PC-3 (cell line): ENCODE measurements at regions not wholly inside any gene's neighbourhood (a gene's known extent, or its start where the extent isn't known, plus 50 kb on each side); places are given as distances from the start of the nearest gene placed in this dataset.
A peak's percentile ranks its signal among the peaks of the same experiment; 100 is the strongest.

ENCODE experiments used
- ATAC-seq: fragments of 200-7000 bp; cut with Tn5 transposase; 2 replicates; pipeline ENCODE4 v1.9.1; 2020; ENCODE audit warnings: mild to moderate bottlenecking, moderate library complexity
- BruUV-seq: library from RNA; stranded (reverse); fragments of 400-500 nt; replicated peaks from 2 replicates; lab custom pipeline; 2021; lab: Mats Ljungman, UMichigan
- CTCF ChIA-PET: fragments of 300-600 bp; sonication (Branson Sonifier 250); formaldehyde crosslinking; loops from one replicate; lab custom pipeline; 2022; ENCODE audit warnings: antibody characterized with exemption; lab: Charles Lee
- POLR2A ChIA-PET: fragments of 300-600 bp; sonication (Branson Sonifier 250); formaldehyde crosslinking; loops from one replicate; lab custom pipeline; 2022; ENCODE audit warnings: antibody characterized with exemption; ENCODE audit not compliant: unreplicated experiment; lab: Charles Lee
- DNase-seq: peaks from one replicate; pipeline ENCODE4 v3.0.0-alpha.2; 2015
- H2AFZ ChIP-seq: fragments of 300-600 bp; sonication (generic); 2 replicates; pipeline ENCODE4 v1.6.0; 2016; ENCODE audit warnings: antibody characterized with exemption, low read length
- H3F3A ChIP-seq: fragments of 300-600 bp; sonication (generic); one replicate; pipeline ENCODE4 v1.6.0; 2017; ENCODE audit warnings: antibody characterized with exemption, low read length, control low read depth, mild to moderate bottlenecking; ENCODE audit not compliant: unreplicated experiment
- H3K27ac ChIP-seq: fragments of 300-600 bp; sonication (generic); 2 replicates; pipeline ENCODE4 v1.5.1; 2016; ENCODE audit warnings: mild to moderate bottlenecking, low read length
- H3K27me3 ChIP-seq: fragments of 300-600 bp; sonication (generic); 2 replicates; pipeline ENCODE4 v1.6.1; 2016; ENCODE audit warnings: low read length, mixed read lengths
- H3K36me3 ChIP-seq: fragments of 300-600 bp; sonication (generic); 2 replicates; pipeline ENCODE4 v1.6.1; 2016; ENCODE audit warnings: low read depth, mixed run types, low read length, mixed read lengths
- H3K4me1 ChIP-seq: fragments of 300-600 bp; sonication (generic); 2 replicates; pipeline ENCODE4 v1.5.1; 2016; ENCODE audit warnings: low read length; ENCODE audit not compliant: insufficient read depth
- H3K4me2 ChIP-seq: fragments of 300-600 bp; sonication (generic); 2 replicates; pipeline ENCODE4 v1.6.0; 2016; ENCODE audit warnings: low read length
- H3K4me3 ChIP-seq: fragments of 300-600 bp; sonication (generic); 2 replicates; pipeline ENCODE4 v1.5.1; 2016; ENCODE audit warnings: mild to moderate bottlenecking, low read length, mixed read lengths
- H3K79me2 ChIP-seq: fragments of 300-600 bp; sonication (generic); 2 replicates; pipeline ENCODE4 v1.6.1; 2017; ENCODE audit warnings: low read length, mixed read lengths
- H3K9ac ChIP-seq: fragments of 300-600 bp; sonication (generic); 2 replicates; pipeline ENCODE4 v1.6.0; 2016; ENCODE audit warnings: mild to moderate bottlenecking, low read length
- H3K9me2 ChIP-seq: fragments of 300-600 bp; sonication (generic); replicated peaks from 2 replicates; pipeline ENCODE4 v1.6.1; 2016; ENCODE audit warnings: mixed run types, low read length, mixed read lengths
- H3K9me3 ChIP-seq: fragments of 300-600 bp; sonication (generic); 2 replicates; pipeline ENCODE4 v1.6.1; 2016; ENCODE audit warnings: low read length, mixed read lengths
- H4K20me1 ChIP-seq: fragments of 300-600 bp; sonication (generic); 2 replicates; pipeline ENCODE4 v1.6.1; 2016; ENCODE audit warnings: low read length, mixed read lengths
- CTCF ChIP-seq: fragments of 300-600 bp; sonication (generic); conservative IDR thresholded peaks from 2 replicates; pipeline ENCODE4 v1.5.1; 2017; ENCODE audit warnings: antibody characterized with exemption, low read depth, mild to moderate bottlenecking, low read length
- EZH2 ChIP-seq: fragments of 300-600 bp; sonication (generic); IDR thresholded peaks from one replicate; pipeline ENCODE4 v1.6.1; 2017; ENCODE audit warnings: antibody characterized with exemption, mild to moderate bottlenecking, low read length; ENCODE audit not compliant: unreplicated experiment
- EZH2phosphoT487 ChIP-seq: fragments of 300-600 bp; sonication (generic); IDR thresholded peaks from 2 replicates; pipeline ENCODE4 v1.6.1; 2018; ENCODE audit warnings: mild to moderate bottlenecking, antibody characterized with exemption, low read length, borderline replicate concordance
- intact Hi-C: fragments of 100-400 bp; cut with micrococcal nuclease; formaldehyde crosslinking; loops from 2 replicates; pipeline ENCODE4 v1.9.0; 2023

GRCh38 chr14:27642251-27642866, 1044.5 kb upstream of the NOVA1 start:
- ATAC-seq, result peak; percentile 97
- BruUV-seq, result no TSS peak

GRCh38 chr14:27660683-27661082, 1062.8 kb upstream of the NOVA1 start:
- Histone ChIP-seq H3K27ac (no peak overlapping the region), H3K9me2 (no peaks in the 10 kb centered on the region), H3K9me3 (0 out of 2 replicates have a peak, but pooled peaks cover 6% of the 10 kb centered on the region), H3K27me3 (no peaks in the 10 kb centered on the region), H2AFZ (no peak overlapping the region), H3K9ac (no peak overlapping the region), H3F3A (no peaks in the 10 kb centered on the region), H4K20me1 (no peaks in the 10 kb centered on the region), H3K36me3 (no peaks in the 10 kb centered on the region), H3K4me1 (no peaks in the 10 kb centered on the region), H3K4me3 (no peak overlapping the region), H3K4me2 (no peak overlapping the region), H3K79me2 (no peaks in the 10 kb centered on the region)
- ATAC-seq, result no peak
- no peak for TF ChIP-seq EZH2
- no peak for TF ChIP-seq CTCF
- no peak for TF ChIP-seq EZH2phosphoT487
- BruUV-seq, result no TSS peak
- ChIA-PET CTCF (no interaction called here), POLR2A (no interaction called here)
- DNase-seq, result no peak
- intact Hi-C loops, result no loop called here

More at GRCh38 chr14:27642251-27642866, 1044.5 kb upstream of the NOVA1 start:
- Histone ChIP-seq H3K36me3 (no peaks in the 10 kb centered on the region), H3K9me2 (no peaks in the 10 kb centered on the region), H3K27me3 (no peaks in the 10 kb centered on the region), H3K27ac (peak overlapping the region; percentile 68), H3K4me3 (no peak overlapping the region), H3K79me2 (no peaks in the 10 kb centered on the region), H3K9ac (0 out of 2 replicates have a peak overlapping the region, but pooled peaks have one; percentile 4), H2AFZ (no peak overlapping the region), H3K9me3 (no peaks in the 10 kb centered on the region), H3K4me1 (peaks cover 10% of the 10 kb centered on the region; the same call in 1 of the 2 replicates), H3F3A (no peaks in the 10 kb centered on the region), H3K4me2 (no peak overlapping the region), H4K20me1 (no peaks in the 10 kb centered on the region)
- ChIA-PET POLR2A (no interaction called here), CTCF (no interaction called here)
- intact Hi-C loops, result loop anchor here (2.0 kb wide), 1 partner anchor 30 kb away; no protein-coding TSS in a partner anchor
- TF ChIP-seq EZH2phosphoT487 (no peak), CTCF (no peak), EZH2 (no peak)
- peak; percentile 60 for DNase-seq

GRCh38 chr14:27668531-27668930, 1070.7 kb upstream of the NOVA1 start:
- intact Hi-C loops, result no loop called here
- Histone ChIP-seq H3K79me2 (no peaks in the 10 kb centered on the region), H4K20me1 (no peaks in the 10 kb centered on the region), H3F3A (no peaks in the 10 kb centered on the region), H2AFZ (no peak overlapping the region), H3K9me3 (no peaks in the 10 kb centered on the region), H3K4me3 (no peak overlapping the region), H3K36me3 (no peaks in the 10 kb centered on the region), H3K4me1 (no peaks in the 10 kb centered on the region), H3K9me2 (no peaks in the 10 kb centered on the region), H3K4me2 (no peak overlapping the region), H3K9ac (no peak overlapping the region), H3K27me3 (no peaks in the 10 kb centered on the region), H3K27ac (no peak overlapping the region)
- no peak for ATAC-seq
- no TSS peak for BruUV-seq
- DNase-seq, result no peak
- ChIA-PET CTCF (no interaction called here), POLR2A (no interaction called here)
- TF ChIP-seq EZH2 (no peak), CTCF (no peak), EZH2phosphoT487 (no peak)
